Heart right ventricle (tissue), 16 donors: ENCODE measurements at regions not wholly inside any gene's neighbourhood (a gene's known extent, or its start where the extent isn't known, plus 50 kb on each side); places are given as distances from the start of the nearest gene placed in this dataset.

ENCODE experiments used
- ATAC-seq, 8 donors: fragments of 200-7000 bp; cut with Tn5 transposase; one replicate each; pipeline ENCODE4 v1.9.1; 2020; ENCODE audit warnings: mild to moderate bottlenecking in 8 of 8, moderate library complexity in 8 of 8, moderate number of reproducible peaks in 1 of 8
- DNase-seq, 2 donors: peaks; one replicate each; pipeline ENCODE4 v3.0.0-alpha.2; 2020
- H3K27ac ChIP-seq, 10 donors: fragments of 200-600 bp; sonication (generic) in 2 of 10; one replicate each; pipeline versions ENCODE4 v1.5.0 to v1.8.0; 2020 to 2022; ENCODE audit warnings: mild to moderate bottlenecking in 3 of 10
- H3K27me3 ChIP-seq, 7 donors: fragments of 200-600 bp; one replicate each; pipeline ENCODE4 v1.8.0; 2021 to 2022; ENCODE audit warnings: mild to moderate bottlenecking in 2 of 7
- H3K36me3 ChIP-seq, 9 donors: fragments of 200-600 bp; sonication (generic) in 1 of 9; one replicate each; pipeline versions ENCODE4 v1.5.0 to v1.8.0; 2020 to 2022; ENCODE audit warnings: mild to moderate bottlenecking in 2 of 9
- H3K4me1 ChIP-seq, 9 donors: fragments of 200-600 bp; sonication (generic) in 1 of 9; one replicate each; pipeline versions ENCODE4 v1.5.0 to v1.8.0; 2020 to 2022; ENCODE audit warnings: mild to moderate bottlenecking in 4 of 9
- H3K4me3 ChIP-seq, 10 donors: fragments of 200-600 bp; sonication (generic) in 2 of 10; one replicate each; pipeline versions ENCODE4 v1.5.0 to v1.8.0; 2020 to 2022; ENCODE audit warnings: mild to moderate bottlenecking in 7 of 10, moderate library complexity in 2 of 10
- H3K9me3 ChIP-seq, 11 donors: fragments of 200-600 bp in 10 of 11; sonication (generic) in 2 of 11; one replicate each; pipeline versions ENCODE4 v1.5.0 to v1.8.0; 2013 to 2022; ENCODE audit warnings: mild to moderate bottlenecking in 2 of 11, control low read depth in 1 of 11, moderate library complexity in 1 of 11
- CTCF ChIP-seq, 9 donors: fragments of 200-600 bp; sonication (generic) in 2 of 9; IDR thresholded peaks; one replicate each; pipeline versions ENCODE4 v1.5.0 to v1.8.0; 2021 to 2022; ENCODE audit warnings: antibody characterized with exemption in 9 of 9, mild to moderate bottlenecking in 5 of 9, moderate library complexity in 1 of 9
- WGBS, 2 donors: extraction: QIAGEN DNeasy Blood & Tissue Kit; methylation state at CpG; one replicate each; pipeline ENCODE4 v1.1.7; 2013; ENCODE audit warnings: inconsistent platforms in 1 of 2; 5-methylcytosine and 5-hydroxymethylcytosine counted together
- intact Hi-C, 10 donors: fragments of 100-400 bp; cut with DNase I; formaldehyde crosslinking; loops; one replicate each; pipeline versions ENCODE4 v1.11.1 to v1.14.2; 2022
- donor health status: Arrhythmogenic right ventricular cardiomyopathy.
- donor health status: ischemic (EF 13 %, LVEDD 7.1; RV severe dilation, severe dysfunction).
- donor health status: healthy with polysubstance abuse.
- donor health status: DM: no; HTN: yes; CAD: no.
- donor health status: DM: no; HTN: no; CAD: no.
- donor health status: ischemic (EF 25% LVEDD 6.9; RV normal size, moderate dysfunction).
- donor health status: ischemic (EF 25% LVEDD 5.7; RV mildly dilated, moderate dysfunction).
- donor health status: healthy.
- donor health status: DM: yes; HTN: yes; CAD: no.
- donor health status: Ischemic cardiomyopathy.
- donor health status: ischemic (EF 35%, LVEDD 5.7; RV mildly dilated, moderate dysfunction).
- donor health status: nonischemic (EF 11% LVEDD 7.7; RV severe dilation, severe dysfunction).
- donor health status: DM: yes; HTN: yes; CAD: no.
- donor health status: PGD.
- donor health status: ischemic (EF 29% LVEDD 5.4; RV normal size, mild dysfunction).
- donor health status: nonischemic (EF 23%, LVEDD 6.1; RV moderate dilation, normal function).

- peaks cover 0 to 72% (median 33%) of the 10 kb centered on the region in 9 donors for H3K4me1 ChIP-seq
- H3K4me3 ChIP-seq = no peak overlapping the region
- intact Hi-C loops = no loop called here
- H3K27ac ChIP-seq = no peak overlapping the region
- H3K36me3 ChIP-seq = no peaks in the 10 kb centered on the region
- WGBS, 2 donors = 71 to 79% methylated on average over 5 of the region's 5 CpGs
- DNase-seq (no peak), ATAC-seq (no peak)
- H3K27me3 ChIP-seq = peaks cover 0 to 96% (median 0%) of the 10 kb centered on the region in 7 donors
- TF ChIP-seq CTCF (IDR thresholded peaks at IDR 0.05) = no peak
- H3K9me3 ChIP-seq = no peaks in the 10 kb centered on the region
Observed at GRCh38 chr13:99053636-99054233, 75.9 kb upstream of the DOCK9 start.

GRCh38 chr13:99055281-99055680, 77.4 kb upstream of the DOCK9 start:
- intact Hi-C loops = no loop called here
- Histone ChIP-seq H3K4me1 (peaks cover 0 to 74% (median 34%) of the 10 kb centered on the region in 9 donors), H3K36me3 (no peaks in the 10 kb centered on the region), H3K27me3 (peaks cover 0 to 93% (median 0%) of the 10 kb centered on the region in 7 donors), H3K27ac (peak overlapping the region in 6 of 10 donors; percentile 9 to 49 (median 28)), H3K4me3 (no peak overlapping the region), H3K9me3 (no peaks in the 10 kb centered on the region)
- ATAC-seq (peak in 3 of 8 donors; percentile 5 to 48 (median 28)), DNase-seq (no peak)
- TF ChIP-seq CTCF (IDR thresholded peaks at IDR 0.05) = no peak
- WGBS, 2 donors = 49 to 51% methylated on average over 10 of the region's 10 CpGs

- Histone ChIP-seq H3K27ac (peak overlapping the region in 6 of 10 donors; percentile 9 to 49 (median 28)), H3K27me3 (peaks cover 0 to 93% (median 0%) of the 10 kb centered on the region in 7 donors), H3K4me3 (no peak overlapping the region), H3K9me3 (no peaks in the 10 kb centered on the region), H3K36me3 (no peaks in the 10 kb centered on the region), H3K4me1 (peaks cover 0 to 76% (median 38%) of the 10 kb centered on the region in 9 donors)
- DNase-seq (no peak), ATAC-seq (peak in 1 of 8 donors; percentile 10)
- no peak for TF ChIP-seq CTCF (IDR thresholded peaks at IDR 0.05)
- intact Hi-C loops = no loop called here
- WGBS, 2 donors = 81 to 84% methylated on average over 1 of the region's 1 CpG
Observed at GRCh38 chr13:99055735-99056134, 77.9 kb upstream of the DOCK9 start.

GRCh38 chr13:99056381-99057014, 78.6 kb upstream of the DOCK9 start:
- no peak for TF ChIP-seq CTCF (IDR thresholded peaks at IDR 0.05)
- Histone ChIP-seq H3K36me3 (no peaks in the 10 kb centered on the region), H3K27ac (peak overlapping the region in 2 of 10 donors; percentile 9 to 12), H3K4me3 (no peak overlapping the region), H3K27me3 (peaks cover 0 to 92% (median 0%) of the 10 kb centered on the region in 7 donors), H3K4me1 (peaks cover 0 to 74% (median 42%) of the 10 kb centered on the region in 9 donors), H3K9me3 (no peaks in the 10 kb centered on the region)
- DNase-seq = no peak
- intact Hi-C loops = no loop called here
- 79 to 90% methylated on average over 7 of the region's 7 CpGs for WGBS, 2 donors
- peak in 1 of 8 donors; percentile 6 for ATAC-seq
